ENCODE measurements at regions not wholly inside any gene's neighbourhood (a gene's known extent, or its start where the extent isn't known, plus 50 kb on each side); places are given as distances from the start of the nearest gene placed in this dataset.

DNA sequence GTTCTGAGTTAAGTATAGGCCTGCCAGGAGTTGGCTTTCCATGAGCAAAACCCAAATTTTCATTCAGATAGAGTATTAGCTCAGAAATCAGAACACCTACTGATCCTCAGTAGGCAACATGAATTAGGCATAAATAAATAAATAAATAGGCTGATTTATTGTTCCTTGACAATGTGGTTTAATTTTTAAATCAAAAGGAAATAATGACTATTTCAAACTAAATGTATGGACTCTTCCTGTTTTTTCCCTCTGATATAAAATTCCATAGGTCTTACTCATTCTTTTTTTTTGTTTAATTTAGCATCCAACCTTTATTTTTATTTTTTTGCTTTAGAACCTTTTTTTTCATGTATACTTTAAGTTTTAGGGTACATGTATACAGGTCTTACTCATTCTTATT is 140.2 kb upstream of the ITGA6 start:
- TF ChIP-seq, protein P1, sequence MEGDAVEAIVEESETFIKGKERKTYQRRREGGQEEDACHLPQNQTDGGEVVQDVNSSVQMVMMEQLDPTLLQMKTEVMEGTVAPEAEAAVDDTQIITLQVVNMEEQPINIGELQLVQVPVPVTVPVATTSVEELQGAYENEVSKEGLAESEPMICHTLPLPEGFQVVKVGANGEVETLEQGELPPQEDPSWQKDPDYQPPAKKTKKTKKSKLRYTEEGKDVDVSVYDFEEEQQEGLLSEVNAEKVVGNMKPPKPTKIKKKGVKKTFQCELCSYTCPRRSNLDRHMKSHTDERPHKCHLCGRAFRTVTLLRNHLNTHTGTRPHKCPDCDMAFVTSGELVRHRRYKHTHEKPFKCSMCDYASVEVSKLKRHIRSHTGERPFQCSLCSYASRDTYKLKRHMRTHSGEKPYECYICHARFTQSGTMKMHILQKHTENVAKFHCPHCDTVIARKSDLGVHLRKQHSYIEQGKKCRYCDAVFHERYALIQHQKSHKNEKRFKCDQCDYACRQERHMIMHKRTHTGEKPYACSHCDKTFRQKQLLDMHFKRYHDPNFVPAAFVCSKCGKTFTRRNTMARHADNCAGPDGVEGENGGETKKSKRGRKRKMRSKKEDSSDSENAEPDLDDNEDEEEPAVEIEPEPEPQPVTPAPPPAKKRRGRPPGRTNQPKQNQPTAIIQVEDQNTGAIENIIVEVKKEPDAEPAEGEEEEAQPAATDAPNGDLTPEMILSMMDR (IDR thresholded peaks at IDR 0.05; ENCODE audit: low read depth, low read length): no peak
- Histone ChIP-seq H3K4me1 (no peaks in the 10 kb centered on the region), H3K4me3 (ENCODE audit: low read depth, low read length) (no peak overlapping the region), H3K9me3 (no peaks in the 10 kb centered on the region), H3K36me3 (no peaks in the 10 kb centered on the region), H3K27me3 (no peaks in the 10 kb centered on the region)
- no peak for DNase-seq

- DNase-seq: no peak
- Histone ChIP-seq H3K4me3 (ENCODE audit: low read depth, low read length) (no peak overlapping the region), H3K4me1 (no peaks in the 10 kb centered on the region), H3K36me3 (no peaks in the 10 kb centered on the region), H3K9me3 (no peaks in the 10 kb centered on the region), H3K27me3 (no peaks in the 10 kb centered on the region)
- TF ChIP-seq, protein P1 (IDR thresholded peaks at IDR 0.05; ENCODE audit: low read depth, low read length): no peak
Measured at GRCh38 chr2:172287605-172288315, 139.6 kb upstream of the ITGA6 start.

GRCh38 chr2:172288603-172289002 is 138.8 kb upstream of the ITGA6 start:
- no peak overlapping the region for H3K4me3 ChIP-seq (ENCODE audit: low read depth, low read length)
- no peaks in the 10 kb centered on the region for H3K4me1 ChIP-seq
- H3K27me3 ChIP-seq: no peaks in the 10 kb centered on the region
- TF ChIP-seq, protein P1 (IDR thresholded peaks at IDR 0.05; ENCODE audit: low read depth, low read length): no peak
- no peaks in the 10 kb centered on the region for H3K9me3 ChIP-seq
- DNase-seq: no peak
- no peaks in the 10 kb centered on the region for H3K36me3 ChIP-seq

DNA sequence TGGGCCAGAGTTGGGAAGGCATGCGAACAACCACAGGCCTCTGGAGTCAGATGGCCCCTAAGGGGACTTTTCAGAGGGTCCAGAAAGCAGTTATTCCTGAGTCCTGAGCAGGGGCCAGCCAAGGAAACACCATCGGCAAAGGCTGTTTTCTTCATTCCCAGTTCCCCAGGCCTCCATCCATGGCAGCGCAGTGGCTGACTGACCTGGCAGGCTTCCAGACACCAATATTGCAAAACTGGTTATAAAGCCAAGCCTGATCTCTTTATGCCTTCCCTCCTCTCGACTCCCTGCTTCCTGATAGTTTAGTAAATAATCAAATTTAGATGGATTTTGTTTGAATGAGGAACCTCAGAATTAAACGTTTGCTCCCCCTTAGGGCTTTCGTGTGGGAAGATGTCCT is 133.4 kb upstream of the ITGA6 start:
- no peaks in the 10 kb centered on the region for H3K4me1 ChIP-seq
- H3K9me3 ChIP-seq: no peaks in the 10 kb centered on the region
- H3K36me3 ChIP-seq: no peaks in the 10 kb centered on the region
- TF ChIP-seq, protein P1 (IDR thresholded peaks at IDR 0.05; ENCODE audit: low read depth, low read length): no peak
- H3K27me3 ChIP-seq: no peaks in the 10 kb centered on the region
- H3K4me3 ChIP-seq (ENCODE audit: low read depth, low read length): no peak overlapping the region
- peak; percentile 49 for DNase-seq

DNA sequence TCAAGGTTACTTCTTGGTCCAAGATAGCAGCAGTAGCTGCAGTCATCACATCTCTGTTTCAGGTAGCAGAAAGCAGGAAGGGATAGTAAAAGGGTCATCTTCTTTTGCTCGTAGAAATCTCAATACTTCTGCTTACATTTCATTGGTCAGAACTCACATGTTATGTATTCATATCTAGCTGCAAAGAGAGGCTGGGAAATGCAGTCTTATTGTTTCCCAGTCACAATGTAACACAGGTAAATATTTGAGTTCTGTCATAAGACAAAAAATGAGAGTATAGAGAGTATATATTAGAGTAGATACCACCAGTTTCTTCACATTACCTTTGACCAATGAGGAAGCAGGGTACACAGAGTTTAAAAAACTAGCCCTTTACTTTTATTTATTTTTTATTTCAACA is 132.4 kb upstream of the ITGA6 start:
- Histone ChIP-seq H3K4me1 (no peaks in the 10 kb centered on the region), H3K36me3 (no peaks in the 10 kb centered on the region), H3K4me3 (ENCODE audit: low read depth, low read length) (no peak overlapping the region), H3K9me3 (no peaks in the 10 kb centered on the region), H3K27me3 (no peaks in the 10 kb centered on the region)
- TF ChIP-seq, protein P1 (IDR thresholded peaks at IDR 0.05; ENCODE audit: low read depth, low read length): no peak
- no peak for DNase-seq

GRCh38 chr2:172295677-172296076 is 131.7 kb upstream of the ITGA6 start:
- Histone ChIP-seq H3K36me3 (no peaks in the 10 kb centered on the region), H3K27me3 (no peaks in the 10 kb centered on the region), H3K9me3 (no peaks in the 10 kb centered on the region), H3K4me3 (ENCODE audit: low read depth, low read length) (no peak overlapping the region), H3K4me1 (no peaks in the 10 kb centered on the region)
- no peak for DNase-seq
- TF ChIP-seq, protein P1 (IDR thresholded peaks at IDR 0.05; ENCODE audit: low read depth, low read length): no peak

All from BE2C (cell line).